Heart left ventricle (tissue), 16 donors: ENCODE measurements at regions not wholly inside any gene's neighbourhood (a gene's known extent, or its start where the extent isn't known, plus 50 kb on each side); places are given as distances from the start of the nearest gene placed in this dataset.
"Not testable (repeated sequence)": the region's sequence is repeated elsewhere in the genome, so short reads cannot be mapped to it uniquely, and the experiment has no call there.

Source experiments
- ATAC-seq, 4 donors: fragments of 200-7000 bp; cut with Tn5 transposase; one replicate each; pipeline ENCODE4 v1.9.1; 2020 to 2022; ENCODE audit warnings: moderate library complexity in 4 of 4, mild to moderate bottlenecking in 3 of 4, moderate number of reproducible peaks in 1 of 4
- DNase-seq, 5 donors: peaks; one replicate each; pipeline ENCODE4 v3.0.0-alpha.2; 2020
- H3K27ac ChIP-seq, 12 donors: fragments of 200-600 bp; sonication (generic) in 4 of 12; one replicate each; pipeline versions ENCODE4 v1.5.0 to v1.8.0; 2016 to 2022; ENCODE audit warnings: mild to moderate bottlenecking in 2 of 12
- H3K27me3 ChIP-seq, 9 donors: fragments of 200-600 bp; sonication (generic) in 2 of 9; one replicate each; pipeline versions ENCODE4 v1.5.1 to v1.8.0; 2016 to 2022; ENCODE audit warnings: mild to moderate bottlenecking in 3 of 9
- H3K36me3 ChIP-seq, 9 donors: fragments of 200-600 bp; sonication (generic) in 2 of 9; one replicate each; pipeline versions ENCODE4 v1.5.0 to v1.8.0; 2018 to 2022; ENCODE audit warnings: mild to moderate bottlenecking in 2 of 9
- H3K4me1 ChIP-seq, 12 donors: fragments of 200-600 bp; sonication (generic) in 4 of 12; one replicate each; pipeline versions ENCODE4 v1.5.0 to v1.8.0; 2016 to 2022; ENCODE audit warnings: mild to moderate bottlenecking in 3 of 12
- H3K4me3 ChIP-seq, 12 donors: fragments of 200-600 bp; sonication (generic) in 4 of 12; one replicate each; pipeline versions ENCODE4 v1.5.0 to v1.8.0; 2017 to 2022; ENCODE audit warnings: mild to moderate bottlenecking in 9 of 12, moderate library complexity in 4 of 12
- H3K9me3 ChIP-seq, 12 donors: fragments of 200-600 bp; sonication (generic) in 4 of 12; one replicate each; pipeline versions ENCODE4 v1.5.0 to v1.8.0; 2016 to 2022; ENCODE audit warnings: mild to moderate bottlenecking in 1 of 12
- POLR2A ChIP-seq, 2 donors: fragments of 450-650 bp; IDR thresholded peaks; one replicate each; pipeline ENCODE4 v1.6.1; 2017; ENCODE audit warnings: antibody characterized with exemption in 2 of 2, mild to moderate bottlenecking in 2 of 2, moderate library complexity in 2 of 2
- WGBS, 4 donors: extraction: QIAGEN DNeasy Blood & Tissue Kit in 2 of 4; methylation state at CpG; one replicate each; pipeline versions ENCODE4 v1.1.5 to v1.1.7; 2013 to 2018; 5-methylcytosine and 5-hydroxymethylcytosine counted together
- intact Hi-C, 10 donors: fragments of 100-400 bp; cut with DNase I; formaldehyde crosslinking; loops; one replicate each; pipeline versions ENCODE4 v1.11.1 to v1.14.2; 2022
- TF ChIP-seq, protein P1 (sequence below), 12 donors: fragments of 200-600 bp; sonication (generic) in 4 of 12; IDR thresholded peaks; one replicate each; pipeline versions ENCODE4 v1.5.0 to v1.8.0; 2018 to 2022; ENCODE audit warnings: antibody characterized with exemption in 12 of 12, mild to moderate bottlenecking in 5 of 12
- donor health status: ischemic (EF 13 %, LVEDD 7.1; RV severe dilation, severe dysfunction).
- donor health status: healthy with polysubstance abuse.
- donor health status: DM: no; HTN: yes; CAD: no.
- donor health status: DM: no; HTN: no; CAD: no.
- donor health status: ischemic (EF 25% LVEDD 6.9; RV normal size, moderate dysfunction).
- donor health status: ischemic (EF 25% LVEDD 5.7; RV mildly dilated, moderate dysfunction).
- donor health status: healthy.
- donor health status: DM: yes; HTN: yes; CAD: no.
- donor health status: ischemic (EF 35%, LVEDD 5.7; RV mildly dilated, moderate dysfunction).
- donor health status: nonischemic (EF 11% LVEDD 7.7; RV severe dilation, severe dysfunction).
- donor health status: DM: yes; HTN: yes; CAD: no.
- donor health status: PGD.
- donor health status: ischemic (EF 29% LVEDD 5.4; RV normal size, mild dysfunction).
- donor health status: nonischemic (EF 23%, LVEDD 6.1; RV moderate dilation, normal function).

DNA sequence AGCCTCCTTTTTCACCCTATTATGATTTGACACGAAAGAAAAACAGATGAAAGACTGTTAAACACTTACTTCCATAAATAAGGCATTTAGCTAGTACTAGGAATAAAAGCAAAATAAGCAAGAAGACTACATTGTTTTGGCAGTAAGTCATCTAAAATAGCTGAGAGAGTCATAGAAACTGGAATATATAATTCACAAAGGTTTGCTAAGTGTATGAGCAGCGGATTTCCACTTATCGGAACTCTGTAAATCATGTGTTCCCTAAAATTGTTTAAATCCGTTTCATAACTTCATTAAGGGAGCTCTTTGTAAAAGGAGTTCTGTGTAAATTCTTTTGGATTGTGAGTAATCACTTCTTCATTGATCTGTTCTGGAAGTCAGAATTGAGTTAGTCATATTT, 202.5 kb upstream of the CBLB start:
- intact Hi-C loops, result no loop called here
- Histone ChIP-seq H3K27me3 (no peaks in the 10 kb centered on the region), H3K36me3 (no peaks in the 10 kb centered on the region), H3K4me1 (peaks cover 0 to 21% (median 14%) of the 10 kb centered on the region in 12 donors), H3K27ac (peak overlapping the region in 3 of 12 donors; percentile 33 to 78 (median 65)), H3K4me3 (no peak overlapping the region), H3K9me3 (no peaks in the 10 kb centered on the region)
- no peak for TF ChIP-seq POLR2A (IDR thresholded peaks at IDR 0.05)
- TF ChIP-seq, protein P1, sequence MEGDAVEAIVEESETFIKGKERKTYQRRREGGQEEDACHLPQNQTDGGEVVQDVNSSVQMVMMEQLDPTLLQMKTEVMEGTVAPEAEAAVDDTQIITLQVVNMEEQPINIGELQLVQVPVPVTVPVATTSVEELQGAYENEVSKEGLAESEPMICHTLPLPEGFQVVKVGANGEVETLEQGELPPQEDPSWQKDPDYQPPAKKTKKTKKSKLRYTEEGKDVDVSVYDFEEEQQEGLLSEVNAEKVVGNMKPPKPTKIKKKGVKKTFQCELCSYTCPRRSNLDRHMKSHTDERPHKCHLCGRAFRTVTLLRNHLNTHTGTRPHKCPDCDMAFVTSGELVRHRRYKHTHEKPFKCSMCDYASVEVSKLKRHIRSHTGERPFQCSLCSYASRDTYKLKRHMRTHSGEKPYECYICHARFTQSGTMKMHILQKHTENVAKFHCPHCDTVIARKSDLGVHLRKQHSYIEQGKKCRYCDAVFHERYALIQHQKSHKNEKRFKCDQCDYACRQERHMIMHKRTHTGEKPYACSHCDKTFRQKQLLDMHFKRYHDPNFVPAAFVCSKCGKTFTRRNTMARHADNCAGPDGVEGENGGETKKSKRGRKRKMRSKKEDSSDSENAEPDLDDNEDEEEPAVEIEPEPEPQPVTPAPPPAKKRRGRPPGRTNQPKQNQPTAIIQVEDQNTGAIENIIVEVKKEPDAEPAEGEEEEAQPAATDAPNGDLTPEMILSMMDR (IDR thresholded peaks at IDR 0.05), result no peak
- ATAC-seq (no peak), DNase-seq (no peak)
- 90 to 96% (median 95%) methylated on average over 4 of the region's 4 CpGs for WGBS, 4 donors

GRCh38 chr3:106072596-106072995, 203.8 kb upstream of the CBLB start:
- 95 to 99% (median 98%) methylated on average over 3 of the region's 5 CpGs for WGBS, 4 donors
- ATAC-seq, result not testable (repeated sequence)

GRCh38 chr3:106073806-106074205, 205.0 kb upstream of the CBLB start:
- H3K4me1 ChIP-seq, H3K27me3 ChIP-seq, H3K9me3 ChIP-seq, H3K27ac ChIP-seq, H3K36me3 ChIP-seq, DNase-seq, intact Hi-C loops, ATAC-seq, H3K4me3 ChIP-seq: not testable (repeated sequence)
- 95 to 96% methylated on average over 22 of the region's 31 CpGs; no CpG with 5 or more reads in 2 of the 4 donors for WGBS, 4 donors

More at GRCh38 chr3:106072596-106072995, 203.8 kb upstream of the CBLB start:
- H3K36me3 ChIP-seq, H3K9me3 ChIP-seq, H3K27ac ChIP-seq, DNase-seq, H3K4me3 ChIP-seq, intact Hi-C loops, H3K27me3 ChIP-seq: not testable (repeated sequence)
- peaks cover 0 to 19% (median 14%) of the 10 kb centered on the region in 12 donors for H3K4me1 ChIP-seq

DNA sequence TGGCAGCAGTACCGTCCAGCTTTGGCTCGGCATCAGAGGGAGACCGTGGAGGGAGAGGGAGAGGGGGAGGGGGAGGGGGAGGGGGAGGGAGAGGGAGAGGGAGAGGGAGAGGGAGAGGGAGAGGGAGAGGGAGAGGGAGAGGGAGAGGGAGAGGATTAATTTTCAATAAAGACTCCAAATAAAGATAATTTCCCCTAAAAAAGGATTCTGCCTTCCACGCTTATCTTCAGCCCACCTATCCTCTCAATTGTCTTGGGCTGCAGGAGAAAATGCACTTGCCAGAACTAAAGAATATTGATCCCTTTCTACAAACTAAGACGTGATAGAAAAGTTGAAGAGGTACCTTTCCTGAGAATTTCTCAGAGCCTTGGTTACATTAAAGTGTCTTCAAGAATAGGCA, 206.9 kb upstream of the CBLB start:
- H3K4me3 ChIP-seq, DNase-seq, H3K27me3 ChIP-seq, H3K27ac ChIP-seq, H3K4me1 ChIP-seq, ATAC-seq, H3K9me3 ChIP-seq, intact Hi-C loops, H3K36me3 ChIP-seq: not testable (repeated sequence)
- 94 to 99% (median 96%) methylated on average over 2 to 5 of the region's 5 CpGs for WGBS, 4 donors

DNA sequence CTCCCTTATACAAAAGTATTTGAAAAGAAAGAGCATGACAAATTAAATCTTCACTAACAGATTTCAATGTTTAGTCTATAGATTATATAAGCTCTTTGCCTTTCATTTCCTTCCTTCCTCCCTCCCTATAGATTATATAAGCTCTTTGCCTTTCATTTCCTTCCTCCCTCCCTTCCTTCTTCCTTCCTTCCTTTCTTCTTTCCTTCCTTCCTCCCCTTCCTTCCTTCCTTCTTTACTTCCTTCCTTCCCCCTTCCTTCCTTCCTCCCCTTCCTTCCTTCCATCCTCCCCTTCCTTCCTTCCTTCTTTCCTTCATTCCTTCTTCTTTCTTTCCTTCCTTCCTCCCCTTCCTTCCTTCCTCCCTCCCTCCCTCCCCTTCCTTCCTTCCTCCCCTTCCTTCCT, 209.8 kb upstream of the CBLB start:
- intact Hi-C loops, result no loop called here
- Histone ChIP-seq H3K9me3 (peaks cover 0 to 3% (median 0%) of the 10 kb centered on the region in 12 donors), H3K27me3 (no peaks in the 10 kb centered on the region), H3K27ac (no peak overlapping the region), H3K4me1 (peaks cover 0 to 9% (median 0%) of the 10 kb centered on the region in 12 donors), H3K4me3 (no peak overlapping the region), H3K36me3 (no peaks in the 10 kb centered on the region)
- no peak for DNase-seq
- TF ChIP-seq POLR2A (IDR thresholded peaks at IDR 0.05), result no peak
- TF ChIP-seq, protein P1 (IDR thresholded peaks at IDR 0.05), result no peak
- no peak for ATAC-seq

DNA sequence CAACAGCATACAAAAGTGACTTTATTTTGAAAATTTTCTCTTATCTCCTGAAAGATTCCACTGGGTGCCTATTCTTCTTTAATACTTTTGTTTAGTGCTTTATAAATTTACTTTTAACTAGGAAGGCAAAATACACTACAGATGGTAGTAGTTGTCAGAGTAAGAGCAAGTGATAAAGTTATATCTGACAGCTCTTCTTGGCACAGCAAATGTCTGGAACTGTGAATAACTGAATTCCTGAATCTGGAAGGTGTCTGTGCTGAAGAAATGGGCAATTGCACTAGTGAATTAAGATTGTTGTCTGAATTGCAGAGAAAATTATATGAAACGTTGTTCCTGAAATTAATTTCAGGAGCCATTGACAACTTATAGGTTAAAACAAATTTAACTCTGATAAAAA, 213.8 kb upstream of the CBLB start:
- no peak for ATAC-seq
- no peak for DNase-seq
- Histone ChIP-seq H3K4me3 (no peak overlapping the region), H3K27me3 (no peaks in the 10 kb centered on the region), H3K36me3 (no peaks in the 10 kb centered on the region), H3K9me3 (peaks cover 0 to 3% (median 0%) of the 10 kb centered on the region in 12 donors), H3K27ac (no peak overlapping the region), H3K4me1 (peaks cover 0 to 9% (median 0%) of the 10 kb centered on the region in 12 donors)
- intact Hi-C loops, result no loop called here
- TF ChIP-seq, protein P1 (IDR thresholded peaks at IDR 0.05), result no peak
- no peak for TF ChIP-seq POLR2A (IDR thresholded peaks at IDR 0.05)
- 51 to 69% (median 64%) methylated on average over 1 of the region's 1 CpG for WGBS, 4 donors
